GM10248 (cell line): ENCODE measurements at regions not wholly inside any gene's neighbourhood (a gene's known extent, or its start where the extent isn't known, plus 50 kb on each side); places are given as distances from the start of the nearest gene placed in this dataset.

Source experiments
- CTCF ChIA-PET: fragments of 300-600 bp; sonication (Branson Sonifier 250); formaldehyde crosslinking; extraction: SDS; loops from one replicate; lab custom pipeline; 2021; ENCODE audit warnings: antibody characterized with exemption; lab: Yijun Ruan, JAX
- POLR2A ChIA-PET: fragments of 350-650 bp; sonication (Branson Sonifier 250); formaldehyde crosslinking; extraction: SDS; loops from one replicate; lab custom pipeline; 2020; ENCODE audit warnings: antibody characterized with exemption; lab: Yijun Ruan, JAX
- DNase-seq: peaks from one replicate; pipeline ENCODE4 v3.0.0; 2012; ENCODE audit errors: extremely low spot score
- CTCF ChIP-seq: IDR thresholded peaks from 2 replicates; pipeline ENCODE4 v1.5.1; 2012; ENCODE audit warnings: mild to moderate bottlenecking, low read depth; ENCODE audit errors: extremely low read depth, missing control alignments, control extremely low read depth

- ChIA-PET POLR2A (no interaction called here), CTCF (no interaction called here)
- TF ChIP-seq CTCF = no peak
- no peak for DNase-seq
These were observed 911.5 kb upstream of the GBE1 start for GRCh38 chr3:82672966-82673365.

GRCh38 chr3:82671466-82671865, 910.0 kb upstream of the GBE1 start:
- ChIA-PET POLR2A (no interaction called here), CTCF (no interaction called here)
- no peak for TF ChIP-seq CTCF
- DNase-seq = no peak

- DNase-seq = no peak
- POLR2A ChIA-PET = no interaction called here
- TF ChIP-seq CTCF = no peak
- CTCF ChIA-PET = no interaction called here
These were observed 893.3 kb upstream of the GBE1 start for GRCh38 chr3:82654708-82655107.

- no peak for TF ChIP-seq CTCF
- no peak for DNase-seq
- ChIA-PET POLR2A (no interaction called here), CTCF (interaction anchor here (1.0 kb wide), 1 partner anchor 11 kb away, joined by 3 read pairs; no protein-coding TSS in a partner anchor)
These were observed 882.5 kb upstream of the GBE1 start for GRCh38 chr3:82643948-82644347.

- no peak for DNase-seq
- ChIA-PET POLR2A (no interaction called here), CTCF (no interaction called here)
- no peak for TF ChIP-seq CTCF
These were observed 880.3 kb upstream of the GBE1 start for GRCh38 chr3:82641701-82642100.

GRCh38 chr3:82640254-82640653, 878.8 kb upstream of the GBE1 start:
- CTCF ChIA-PET = interaction anchor here (3.5 kb wide), 1 partner anchor 12 kb away, joined by 12 read pairs; no protein-coding TSS in a partner anchor
- no peak for DNase-seq
- no peak for TF ChIP-seq CTCF
- POLR2A ChIA-PET = no interaction called here

GRCh38 chr3:82637574-82637973, 876.1 kb upstream of the GBE1 start:
- ChIA-PET POLR2A (no interaction called here), CTCF (interaction anchor here (1.8 kb wide), 1 partner anchor 9 kb away, joined by 6 read pairs; no protein-coding TSS in a partner anchor)
- no peak for DNase-seq
- no peak for TF ChIP-seq CTCF
